Dendritic cell treated with granulocyte-macrophage colony-stimulating factor and Interleukin-4, amounts not matched to agents 40 ng/mL and 50 ng/mL, for 4 days (primary cell): ENCODE measurements at regions not wholly inside any gene's neighbourhood (a gene's known extent, or its start where the extent isn't known, plus 50 kb on each side); places are given as distances from the start of the nearest gene placed in this dataset.

Source experiments
- H3K27ac Mint-ChIP-seq: one replicate; pipeline ENCODE4 v1.8.0; 2022; ENCODE audit warnings: mild to moderate bottlenecking, mixed read lengths
- H3K27me3 Mint-ChIP-seq: one replicate; pipeline ENCODE4 v1.8.0; 2022; ENCODE audit warnings: mild to moderate bottlenecking, mixed read lengths
- H3K36me3 Mint-ChIP-seq: one replicate; pipeline ENCODE4 v1.8.0; 2022; ENCODE audit warnings: low read depth, mixed read lengths
- H3K4me1 Mint-ChIP-seq: one replicate; pipeline ENCODE4 v1.8.0; 2022; ENCODE audit warnings: low read depth, mixed read lengths
- H3K4me3 Mint-ChIP-seq: one replicate; pipeline ENCODE4 v1.8.0; 2022; ENCODE audit warnings: mild to moderate bottlenecking, moderate library complexity, mixed read lengths
- H3K9me3 Mint-ChIP-seq: one replicate; pipeline ENCODE4 v1.8.0; 2022; ENCODE audit warnings: mixed read lengths
- intact Hi-C: fragments of 100-400 bp; cut with micrococcal nuclease; formaldehyde crosslinking; loops from one replicate; pipeline ENCODE4 v1.15.0; 2022

DNA sequence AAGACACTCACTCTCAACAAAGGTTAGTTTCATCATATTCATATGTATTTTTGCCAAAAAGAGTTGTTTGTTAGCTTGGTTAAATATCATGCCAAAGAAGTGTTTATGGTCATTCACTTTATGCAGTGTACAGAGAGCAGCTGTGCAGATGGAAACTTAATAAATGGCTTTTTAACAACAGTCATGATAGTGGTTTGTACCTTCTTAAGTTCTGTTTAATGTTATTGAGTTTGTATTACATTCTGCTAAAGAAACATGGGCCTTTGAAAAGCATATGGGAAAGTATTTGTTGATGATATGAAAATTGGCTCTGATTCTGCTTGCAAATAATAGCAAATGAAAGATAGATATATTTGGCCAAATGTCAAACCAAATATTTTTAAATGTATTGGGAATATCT, 607.3 kb downstream of the NCAM2 start:
- no peaks in the 10 kb centered on the region for H3K36me3 Mint-ChIP-seq
- intact Hi-C loops, result no loop called here
- H3K4me1 Mint-ChIP-seq, result no peaks in the 10 kb centered on the region
- H3K27ac Mint-ChIP-seq, result no peak overlapping the region
- no peak overlapping the region for H3K4me3 Mint-ChIP-seq
- H3K9me3 Mint-ChIP-seq, result no peaks in the 10 kb centered on the region
- no peaks in the 10 kb centered on the region for H3K27me3 Mint-ChIP-seq

DNA sequence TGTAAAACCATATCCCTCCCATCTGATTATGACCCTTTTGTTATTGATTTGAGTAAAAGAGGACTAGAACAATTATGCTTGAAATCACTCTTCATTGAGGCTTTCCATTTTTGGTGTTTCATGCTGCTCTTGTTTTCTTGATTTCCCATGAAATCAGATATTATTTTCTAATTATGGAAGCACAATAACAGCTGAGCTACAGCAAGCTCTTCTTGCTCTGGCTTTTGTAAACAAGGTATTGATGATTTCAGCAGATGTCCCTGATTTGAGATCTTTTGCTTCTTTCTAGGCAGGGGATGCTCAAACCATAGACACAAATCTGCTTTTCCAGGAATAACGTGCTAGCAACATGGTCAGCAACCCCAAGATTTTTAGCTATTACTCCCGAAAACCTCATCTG, 607.8 kb downstream of the NCAM2 start:
- Mint-ChIP-seq H3K4me1 (no peaks in the 10 kb centered on the region), H3K27me3 (no peaks in the 10 kb centered on the region), H3K9me3 (no peaks in the 10 kb centered on the region), H3K36me3 (no peaks in the 10 kb centered on the region), H3K27ac (no peak overlapping the region), H3K4me3 (no peak overlapping the region)
- intact Hi-C loops, result no loop called here

- H3K4me3 Mint-ChIP-seq, result no peak overlapping the region
- H3K4me1 Mint-ChIP-seq, result no peaks in the 10 kb centered on the region
- H3K27ac Mint-ChIP-seq, result no peak overlapping the region
- H3K36me3 Mint-ChIP-seq, result no peaks in the 10 kb centered on the region
- H3K27me3 Mint-ChIP-seq, result no peaks in the 10 kb centered on the region
- intact Hi-C loops, result no loop called here
- H3K9me3 Mint-ChIP-seq, result no peaks in the 10 kb centered on the region
Measured at GRCh38 chr21:21612466-21612865, 614.3 kb downstream of the NCAM2 start.

DNA sequence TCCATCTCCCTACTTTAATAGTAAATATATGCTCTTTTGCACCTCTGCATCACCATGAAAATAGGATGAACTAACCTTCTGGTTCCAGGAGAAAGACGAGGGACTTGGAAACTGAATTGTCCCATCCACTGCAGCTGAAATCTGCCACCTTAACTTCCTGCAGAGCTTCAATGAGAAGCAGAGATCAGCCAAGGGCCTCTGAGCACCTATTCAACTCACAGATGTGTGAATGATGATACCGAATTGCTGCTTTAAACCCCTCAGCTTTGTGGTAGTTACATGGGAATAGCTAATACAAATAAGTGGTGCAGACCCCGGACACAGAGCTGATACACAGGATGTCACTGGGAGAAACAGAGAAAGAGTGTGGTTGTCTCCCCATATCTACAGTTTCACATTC, 616.8 kb downstream of the NCAM2 start:
- H3K9me3 Mint-ChIP-seq, result no peaks in the 10 kb centered on the region
- H3K27me3 Mint-ChIP-seq, result no peaks in the 10 kb centered on the region
- no peaks in the 10 kb centered on the region for H3K36me3 Mint-ChIP-seq
- no peak overlapping the region for H3K27ac Mint-ChIP-seq
- H3K4me1 Mint-ChIP-seq, result no peaks in the 10 kb centered on the region
- intact Hi-C loops, result no loop called here
- H3K4me3 Mint-ChIP-seq, result no peak overlapping the region

DNA sequence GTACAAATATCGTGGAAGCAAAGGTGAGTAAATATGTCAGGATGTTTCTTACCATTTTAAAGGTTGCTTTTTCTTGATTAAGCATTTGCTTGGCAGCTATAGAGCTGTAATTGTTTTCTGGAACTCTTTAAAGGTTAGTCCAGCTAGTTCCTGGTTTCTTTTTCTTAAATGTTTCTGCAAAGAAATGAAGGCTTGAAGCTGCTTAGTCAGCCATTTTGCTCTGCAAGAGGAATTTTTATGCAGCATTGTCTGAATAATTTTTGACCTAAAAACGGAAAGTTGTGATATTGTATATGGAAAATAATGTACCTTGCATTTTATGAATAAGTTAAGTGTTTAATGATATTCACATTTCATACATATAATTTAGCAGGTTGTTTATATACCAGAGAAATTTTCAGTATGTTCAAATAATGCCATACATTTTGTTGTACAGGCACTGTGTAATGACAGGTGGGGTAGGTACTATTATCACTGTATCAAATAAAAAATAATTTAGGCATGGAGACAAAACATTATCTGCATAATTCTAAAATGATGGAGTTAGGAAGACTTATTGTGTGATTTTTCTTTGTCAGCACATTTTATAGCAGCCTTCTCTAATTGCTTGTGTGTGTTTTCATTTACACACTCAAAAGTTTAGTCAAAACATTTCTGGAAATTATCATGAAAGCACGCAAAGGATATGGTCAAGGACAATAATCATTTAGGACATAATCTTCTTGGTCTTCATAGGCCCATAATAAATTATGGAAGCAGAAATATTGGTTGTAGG, 624.4 kb downstream of the NCAM2 start:
- intact Hi-C loops, result no loop called here
- no peaks in the 10 kb centered on the region for H3K9me3 Mint-ChIP-seq
- H3K4me1 Mint-ChIP-seq, result no peaks in the 10 kb centered on the region

GRCh38 chr21:21624674-21625073, 626.5 kb downstream of the NCAM2 start:
- intact Hi-C loops, result no loop called here
- H3K9me3 Mint-ChIP-seq, result no peaks in the 10 kb centered on the region
- H3K27me3 Mint-ChIP-seq, result no peaks in the 10 kb centered on the region
- H3K27ac Mint-ChIP-seq, result no peak overlapping the region
- H3K4me3 Mint-ChIP-seq, result no peak overlapping the region
- H3K36me3 Mint-ChIP-seq, result no peaks in the 10 kb centered on the region
- no peaks in the 10 kb centered on the region for H3K4me1 Mint-ChIP-seq

More for the DNA sequence above, 624.4 kb downstream of the NCAM2 start:
- Mint-ChIP-seq H3K36me3 (no peaks in the 10 kb centered on the region), H3K27me3 (no peaks in the 10 kb centered on the region), H3K4me3 (no peak overlapping the region), H3K27ac (no peak overlapping the region)

DNA sequence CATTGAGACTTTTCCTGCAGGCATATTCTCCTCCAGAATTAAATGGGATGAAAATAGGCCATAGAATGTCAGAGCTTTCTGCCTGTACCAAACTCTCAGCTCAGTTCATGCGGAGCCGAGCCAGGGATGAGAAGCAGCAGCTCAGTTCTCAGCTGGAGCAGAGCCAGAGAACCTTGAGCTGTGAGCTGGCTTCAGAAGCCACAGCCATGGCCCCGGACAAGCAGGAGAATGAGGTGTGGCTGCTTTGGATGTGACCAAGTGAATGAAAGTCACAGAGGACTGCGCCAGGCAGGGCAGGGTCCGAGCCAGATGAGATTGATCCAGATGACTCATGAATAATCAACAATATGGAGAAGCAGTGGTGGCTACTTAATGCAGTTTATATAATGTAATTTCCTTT, 633.8 kb downstream of the NCAM2 start:
- no peak overlapping the region for H3K27ac Mint-ChIP-seq
- no peaks in the 10 kb centered on the region for H3K4me1 Mint-ChIP-seq
- H3K9me3 Mint-ChIP-seq, result peaks cover 2% of the 10 kb centered on the region
- no peaks in the 10 kb centered on the region for H3K27me3 Mint-ChIP-seq
- intact Hi-C loops, result no loop called here
- H3K4me3 Mint-ChIP-seq, result no peak overlapping the region
- no peaks in the 10 kb centered on the region for H3K36me3 Mint-ChIP-seq

GRCh38 chr21:21632926-21633325, 634.7 kb downstream of the NCAM2 start:
- no peaks in the 10 kb centered on the region for H3K36me3 Mint-ChIP-seq
- no peaks in the 10 kb centered on the region for H3K27me3 Mint-ChIP-seq
- intact Hi-C loops, result no loop called here
- no peak overlapping the region for H3K4me3 Mint-ChIP-seq
- peaks cover 8% of the 10 kb centered on the region for H3K9me3 Mint-ChIP-seq
- no peak overlapping the region for H3K27ac Mint-ChIP-seq
- H3K4me1 Mint-ChIP-seq, result no peaks in the 10 kb centered on the region

GRCh38 chr21:21661741-21662140, 663.5 kb downstream of the NCAM2 start:
- Mint-ChIP-seq H3K4me3 (no peak overlapping the region), H3K27me3 (no peaks in the 10 kb centered on the region)

GRCh38 chr21:21662776-21663175, 664.6 kb downstream of the NCAM2 start:
- no peaks in the 10 kb centered on the region for H3K4me1 Mint-ChIP-seq
- H3K36me3 Mint-ChIP-seq, result no peaks in the 10 kb centered on the region
- peaks cover 32% of the 10 kb centered on the region for H3K9me3 Mint-ChIP-seq
- intact Hi-C loops, result no loop called here
- H3K27ac Mint-ChIP-seq, result no peak overlapping the region
- H3K27me3 Mint-ChIP-seq, result no peaks in the 10 kb centered on the region
- H3K4me3 Mint-ChIP-seq, result no peak overlapping the region

More at GRCh38 chr21:21661741-21662140, 663.5 kb downstream of the NCAM2 start:
- intact Hi-C loops, result no loop called here
- H3K9me3 Mint-ChIP-seq, result peaks cover 28% of the 10 kb centered on the region
- no peak overlapping the region for H3K27ac Mint-ChIP-seq
- no peaks in the 10 kb centered on the region for H3K36me3 Mint-ChIP-seq
- no peaks in the 10 kb centered on the region for H3K4me1 Mint-ChIP-seq

DNA sequence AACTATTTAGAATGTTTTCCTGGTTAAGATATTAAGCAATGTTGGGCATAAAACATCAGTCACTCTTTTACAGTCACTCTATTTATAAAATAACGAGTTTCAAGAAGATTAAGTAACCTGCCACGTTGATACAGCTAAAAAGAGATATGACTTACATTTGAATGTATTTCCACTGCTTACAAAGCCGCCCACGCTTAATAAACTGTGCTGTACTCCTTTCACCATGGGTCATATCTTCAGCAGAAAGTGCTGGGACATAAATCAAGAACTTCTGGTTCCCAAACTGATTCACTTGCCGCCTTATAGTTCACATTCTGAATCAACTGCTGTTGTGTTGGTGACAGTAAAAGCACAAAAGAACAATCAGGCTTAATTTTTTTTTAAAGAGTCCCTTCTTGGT, 666.7 kb downstream of the NCAM2 start:
- Mint-ChIP-seq H3K27me3 (no peaks in the 10 kb centered on the region), H3K4me1 (no peaks in the 10 kb centered on the region), H3K27ac (no peak overlapping the region), H3K4me3 (no peak overlapping the region), H3K9me3 (peaks cover 34% of the 10 kb centered on the region), H3K36me3 (no peaks in the 10 kb centered on the region)
- intact Hi-C loops, result no loop called here

DNA sequence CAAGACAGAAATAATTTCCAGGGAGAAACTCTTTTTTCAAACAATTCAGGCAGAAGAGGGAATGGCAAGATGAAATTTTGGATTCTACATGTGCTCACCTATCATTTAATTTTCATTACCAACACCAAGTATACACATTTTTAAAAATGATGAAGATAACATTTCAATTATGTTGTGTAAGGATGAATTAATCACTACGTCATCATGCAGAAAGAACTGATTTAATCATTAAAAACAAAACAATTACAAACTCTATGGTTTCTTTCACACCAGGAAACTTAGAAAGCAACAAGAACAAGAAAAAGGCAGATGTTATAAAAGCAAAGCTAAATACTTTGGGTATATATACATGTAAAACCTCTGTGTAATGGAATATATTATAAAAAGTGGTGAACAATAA, 668.5 kb downstream of the NCAM2 start:
- Mint-ChIP-seq H3K36me3 (no peaks in the 10 kb centered on the region), H3K4me3 (no peak overlapping the region), H3K27ac (no peak overlapping the region), H3K27me3 (no peaks in the 10 kb centered on the region), H3K9me3 (peaks cover 34% of the 10 kb centered on the region), H3K4me1 (no peaks in the 10 kb centered on the region)
- intact Hi-C loops, result no loop called here

DNA sequence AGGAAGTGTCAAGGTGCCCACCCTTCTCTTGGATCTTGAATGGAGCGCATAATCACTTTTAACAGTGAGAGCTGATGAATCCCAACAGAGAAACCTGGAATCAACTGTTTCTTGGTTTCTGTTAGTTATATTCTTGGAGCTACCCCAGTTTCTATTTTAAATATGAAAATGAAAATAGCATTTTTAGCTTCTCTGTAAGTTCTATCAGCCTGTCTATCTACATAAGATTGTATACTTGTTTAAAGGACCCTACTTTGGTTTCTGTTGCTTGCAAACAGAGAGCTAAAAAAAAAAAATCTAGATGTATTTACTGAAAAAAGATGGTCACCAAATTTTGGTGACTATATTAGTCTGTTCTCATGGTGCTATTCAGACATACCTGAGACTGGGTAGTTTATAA, 670.0 kb downstream of the NCAM2 start:
- no peaks in the 10 kb centered on the region for H3K27me3 Mint-ChIP-seq
- no peaks in the 10 kb centered on the region for H3K36me3 Mint-ChIP-seq
- H3K4me1 Mint-ChIP-seq, result no peaks in the 10 kb centered on the region
- intact Hi-C loops, result no loop called here
- H3K27ac Mint-ChIP-seq, result no peak overlapping the region
- no peak overlapping the region for H3K4me3 Mint-ChIP-seq
- peaks cover 24% of the 10 kb centered on the region for H3K9me3 Mint-ChIP-seq

- Mint-ChIP-seq H3K4me1 (no peaks in the 10 kb centered on the region), H3K27ac (no peak overlapping the region), H3K27me3 (no peaks in the 10 kb centered on the region)
Measured at GRCh38 chr21:21673959-21674358, 675.8 kb downstream of the NCAM2 start.

GRCh38 chr21:21675601-21676000, 677.4 kb downstream of the NCAM2 start:
- intact Hi-C loops, result no loop called here
- Mint-ChIP-seq H3K27me3 (no peaks in the 10 kb centered on the region), H3K36me3 (no peaks in the 10 kb centered on the region), H3K27ac (no peak overlapping the region), H3K4me1 (no peaks in the 10 kb centered on the region), H3K4me3 (no peak overlapping the region), H3K9me3 (peaks cover 44% of the 10 kb centered on the region)

More at GRCh38 chr21:21673959-21674358, 675.8 kb downstream of the NCAM2 start:
- peaks cover 30% of the 10 kb centered on the region for H3K9me3 Mint-ChIP-seq
- intact Hi-C loops, result no loop called here
- no peaks in the 10 kb centered on the region for H3K36me3 Mint-ChIP-seq
- H3K4me3 Mint-ChIP-seq, result no peak overlapping the region
